ENCODE measurements at regions not wholly inside any gene's neighbourhood (a gene's known extent, or its start where the extent isn't known, plus 50 kb on each side); places are given as distances from the start of the nearest gene placed in this dataset.

DNA sequence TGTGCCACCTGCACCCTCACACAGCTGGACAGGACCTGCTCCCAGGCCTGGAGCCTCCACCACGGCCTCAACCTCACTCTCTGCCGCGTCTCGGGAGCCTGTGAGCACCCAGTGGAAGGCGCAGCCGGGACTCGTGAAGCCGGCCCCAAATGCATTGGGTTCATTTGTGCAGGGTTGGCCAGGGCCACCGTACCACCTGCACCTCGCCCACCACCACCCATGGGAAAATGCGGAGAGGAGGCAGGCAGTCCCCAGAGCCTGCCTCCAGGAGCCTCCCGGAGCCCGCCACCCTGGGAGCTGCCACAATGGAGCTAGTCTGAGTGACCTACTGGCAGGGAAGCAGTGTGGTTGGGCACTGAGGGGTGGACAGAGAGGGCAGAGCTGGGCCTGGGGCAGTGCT, 62.5 kb upstream of the HRH1 start:
- TF ChIP-seq CTCF (conservative IDR thresholded peaks at IDR 0.05) (no peak), EZH2 (IDR thresholded peaks at IDR 0.05; ENCODE audit: low read depth) (no peak)
